Retina (tissue), 1 donor: ENCODE measurements at regions not wholly inside any gene's neighbourhood (a gene's known extent, or its start where the extent isn't known, plus 50 kb on each side); places are given as distances from the start of the nearest gene placed in this dataset.

Source experiments
- DNase-seq: peaks from one replicate; pipeline ENCODE4 v3.0.0-alpha.2; 2016

GRCh38 chr3:22117751-22118346, 366.8 kb upstream of the ZNF385D start:
- no peak for DNase-seq

GRCh38 chr3:22118542-22118941, 367.5 kb upstream of the ZNF385D start:
- no peak for DNase-seq

- DNase-seq, result peak; percentile 56
These were observed 370.2 kb upstream of the ZNF385D start for GRCh38 chr3:22121068-22121701.

GRCh38 chr3:22122567-22122966, 371.6 kb upstream of the ZNF385D start:
- DNase-seq, result no peak

- no peak for DNase-seq
These were observed 378.1 kb upstream of the ZNF385D start for GRCh38 chr3:22129101-22129500.

- DNase-seq, result no peak
These were observed 390.8 kb upstream of the ZNF385D start for GRCh38 chr3:22141769-22142168.

- no peak for DNase-seq
These were observed 396.2 kb upstream of the ZNF385D start for GRCh38 chr3:22147161-22147560.

- no peak for DNase-seq
These were observed 405.9 kb upstream of the ZNF385D start for GRCh38 chr3:22156868-22157267.

GRCh38 chr3:22157848-22158247, 406.8 kb upstream of the ZNF385D start:
- no peak for DNase-seq

GRCh38 chr3:22159004-22159695, 408.1 kb upstream of the ZNF385D start:
- no peak for DNase-seq

GRCh38 chr3:22161315-22161714, 410.3 kb upstream of the ZNF385D start:
- DNase-seq, result no peak

GRCh38 chr3:22170370-22170769, 419.4 kb upstream of the ZNF385D start:
- no peak for DNase-seq

- DNase-seq, result no peak
These were observed 422.0 kb upstream of the ZNF385D start for GRCh38 chr3:22172964-22173363.

GRCh38 chr3:22175947-22176346, 424.9 kb upstream of the ZNF385D start:
- no peak for DNase-seq

- no peak for DNase-seq
These were observed 425.9 kb upstream of the ZNF385D start for GRCh38 chr3:22176911-22177310.

- DNase-seq, result no peak
These were observed 438.6 kb upstream of the ZNF385D start for GRCh38 chr3:22189616-22190015.

- no peak for DNase-seq
These were observed 448.1 kb upstream of the ZNF385D start for GRCh38 chr3:22199095-22199494.

GRCh38 chr3:22208844-22209243, 457.8 kb upstream of the ZNF385D start:
- no peak for DNase-seq

- DNase-seq, result no peak
These were observed 458.6 kb upstream of the ZNF385D start for GRCh38 chr3:22209578-22209977.

GRCh38 chr3:22210693-22211092, 459.7 kb upstream of the ZNF385D start:
- no peak for DNase-seq

GRCh38 chr3:22216601-22217000, 465.6 kb upstream of the ZNF385D start:
- no peak for DNase-seq

- DNase-seq, result no peak
These were observed 474.2 kb upstream of the ZNF385D start for GRCh38 chr3:22225161-22225560.

- DNase-seq, result no peak
These were observed 477.7 kb upstream of the ZNF385D start for GRCh38 chr3:22228705-22229104.

- no peak for DNase-seq
These were observed 480.1 kb upstream of the ZNF385D start for GRCh38 chr3:22231061-22231460.
